ENCODE measurements at regions not wholly inside any gene's neighbourhood (a gene's known extent, or its start where the extent isn't known, plus 50 kb on each side); places are given as distances from the start of the nearest gene placed in this dataset.

- intact Hi-C loops (cut with micrococcal nuclease; ENCODE audit: unreplicated experiment): no loop called here
- ChIA-PET CTCF (interaction anchor here (0.5 kb wide), 1 partner anchor 883 kb away, joined by 3 read pairs; no protein-coding TSS in a partner anchor), POLR2A (no interaction called here)
- no TSS peak for BruUV-seq (replicated peaks)
- Histone ChIP-seq H3K4me3 (ENCODE audit: low read depth in 2 of 2, low read length in 2 of 2) (no peak overlapping the region), H3K4me1 (ENCODE audit: control insufficient read depth, insufficient read depth, low read length) (no peaks in the 10 kb centered on the region), H3K9me3 (ENCODE audit: control insufficient read depth, insufficient read depth, low read depth, low read length) (no peaks in the 10 kb centered on the region), H3K27ac (ENCODE audit: low read length) (peak overlapping the region; percentile 63; the same call in 1 of the 2 replicates), H3K27me3 (ENCODE audit: control insufficient read depth, insufficient read depth, low read length) (no peaks in the 10 kb centered on the region), H3K36me3 (ENCODE audit: control insufficient read depth, insufficient read depth, low read length) (no peaks in the 10 kb centered on the region)
- in situ Hi-C loops (cut with HindIII; ENCODE audit: low pct_unique_long_range_greater_than_20kb, low sequenced_read_pairs): no loop called here
- DNase-seq (ENCODE audit: low read depth, low spot score) (no peak), ATAC-seq (no peak)
- TF ChIP-seq REST (IDR thresholded peaks at IDR 0.05; ENCODE audit: insufficient read depth in 1 of 2, low read depth in 2 of 2, low read length in 1 of 2) (no peak), SIN3A (IDR thresholded peaks at IDR 0.05; ENCODE audit: borderline replicate concordance, insufficient read depth, low read depth, low read length) (no peak), TCF7L2 (IDR thresholded peaks at IDR 0.05; ENCODE audit: low read depth, low read length) (no peak), CTCF (IDR thresholded peaks at IDR 0.05) (no peak), POLR2AphosphoS5 (IDR thresholded peaks at IDR 0.05; ENCODE audit: low read depth, low read length) (no peak)
Measured at GRCh38 chr3:79871656-79872055, 103.9 kb upstream of the ROBO1 start.

- Histone ChIP-seq H3K27ac (ENCODE audit: low read length) (no peak overlapping the region; the same call in 1 of the 2 replicates), H3K36me3 (ENCODE audit: control insufficient read depth, insufficient read depth, low read length) (no peaks in the 10 kb centered on the region), H3K4me1 (ENCODE audit: control insufficient read depth, insufficient read depth, low read length) (no peaks in the 10 kb centered on the region), H3K4me3 (ENCODE audit: low read depth in 2 of 2, low read length in 2 of 2) (no peak overlapping the region), H3K9me3 (ENCODE audit: control insufficient read depth, insufficient read depth, low read depth, low read length) (no peaks in the 10 kb centered on the region), H3K27me3 (ENCODE audit: control insufficient read depth, insufficient read depth, low read length) (no peaks in the 10 kb centered on the region)
- ChIA-PET CTCF (no interaction called here), POLR2A (no interaction called here)
- no TSS peak for BruUV-seq (replicated peaks)
- DNase-seq (ENCODE audit: low read depth, low spot score) (no peak), ATAC-seq (no peak)
- in situ Hi-C loops (cut with HindIII; ENCODE audit: low pct_unique_long_range_greater_than_20kb, low sequenced_read_pairs): no loop called here
- TF ChIP-seq REST (IDR thresholded peaks at IDR 0.05; ENCODE audit: insufficient read depth in 1 of 2, low read depth in 2 of 2, low read length in 1 of 2) (no peak), SIN3A (IDR thresholded peaks at IDR 0.05; ENCODE audit: borderline replicate concordance, insufficient read depth, low read depth, low read length) (no peak), TCF7L2 (IDR thresholded peaks at IDR 0.05; ENCODE audit: low read depth, low read length) (no peak), CTCF (IDR thresholded peaks at IDR 0.05) (no peak), POLR2AphosphoS5 (IDR thresholded peaks at IDR 0.05; ENCODE audit: low read depth, low read length) (no peak)
- intact Hi-C loops (cut with micrococcal nuclease; ENCODE audit: unreplicated experiment): no loop called here
Measured at GRCh38 chr3:79870313-79870620, 102.5 kb upstream of the ROBO1 start.

All from Panc1 (cell line).